ENCODE measurements at regions not wholly inside any gene's neighbourhood (a gene's known extent, or its start where the extent isn't known, plus 50 kb on each side); places are given as distances from the start of the nearest gene placed in this dataset.

- no peak for TF ChIP-seq CTCF (conservative IDR thresholded peaks at IDR 0.05; ENCODE audit: low read depth, low read length)
- TF ChIP-seq EZH2 (IDR thresholded peaks at IDR 0.05; ENCODE audit: borderline replicate concordance, low read depth, low read length, poor library complexity, severe bottlenecking): no peak
These were observed 184.8 kb downstream of the GNAI1 start for GRCh38 chr7:80319461-80319860.

Measured in A673 (cell line).